Prostate gland (tissue), 2 donors: ENCODE measurements at regions not wholly inside any gene's neighbourhood (a gene's known extent, or its start where the extent isn't known, plus 50 kb on each side); places are given as distances from the start of the nearest gene placed in this dataset.

ENCODE experiments used
- DNase-seq: peaks from one replicate; pipeline ENCODE4 v3.0.0-alpha.2; 2019; ENCODE audit warnings: low spot score
- H3K27ac ChIP-seq, 2 donors: fragments of 200-600 bp; sonication (generic); 2 replicates each; pipeline ENCODE4 v1.5.1; 2017 to 2019
- H3K27me3 ChIP-seq: fragments of 200-600 bp; sonication (generic); replicated peaks from 2 replicates; pipeline ENCODE4 v1.5.1; 2019; ENCODE audit not compliant: insufficient read depth
- H3K36me3 ChIP-seq, 2 donors: fragments of 200-600 bp; sonication (generic); 1 replicate in 1 of 2; 2 replicates in 1 of 2; pipeline versions ENCODE4 v1.5.1 to v1.8.1; 2017 to 2019
- H3K4me1 ChIP-seq: fragments of 200-600 bp; sonication (generic); replicated peaks from 2 replicates; pipeline ENCODE4 v1.5.1; 2019
- H3K4me3 ChIP-seq, 2 donors: fragments of 200-600 bp; sonication (generic); 2 replicates each; pipeline ENCODE4 v1.5.1; 2017 to 2019
- H3K9me3 ChIP-seq: fragments of 200-600 bp; sonication (generic); 2 replicates; pipeline ENCODE4 v1.5.1; 2017
- POLR2A ChIP-seq: fragments of 450-650 bp; IDR thresholded peaks from one replicate; pipeline ENCODE4 v1.6.1; 2016; ENCODE audit warnings: antibody characterized with exemption, mild to moderate bottlenecking
- POLR2AphosphoS5 ChIP-seq: sonication (generic); formaldehyde crosslinking; IDR thresholded peaks from one replicate; pipeline ENCODE4 v1.6.1; 2017; ENCODE audit warnings: antibody characterized with exemption
- whole genome bisulfite sequencing: methylation state at CpG from one replicate; pipeline ENCODE4 v1.1.5; 2018; 5-methylcytosine and 5-hydroxymethylcytosine counted together
- intact Hi-C: fragments of 100-400 bp; cut with DNase I; formaldehyde crosslinking; loops from one replicate; pipeline ENCODE4 v1.14.2; 2022
- TF ChIP-seq, protein P1 (sequence below), 4 experiments: fragments of 200-600 bp in 2 of 4; fragments of 450-650 bp in 2 of 4; sonication (generic) in 2 of 4; IDR thresholded peaks; 1 replicate in 3 of 4; 2 replicates in 1 of 4; pipeline ENCODE4 v1.5.1; 2016 to 2019; ENCODE audit warnings: antibody characterized with exemption in 4 of 4, mild to moderate bottlenecking in 2 of 4, moderate library complexity in 2 of 4

- H3K9me3 ChIP-seq: no peaks in the 10 kb centered on the region
- intact Hi-C loops: no loop called here
- DNase-seq: no peak
- no peaks in the 10 kb centered on the region for H3K27me3 ChIP-seq
- no peak overlapping the region for H3K4me3 ChIP-seq
- H3K4me1 ChIP-seq: no peaks in the 10 kb centered on the region
- TF ChIP-seq, protein P1, sequence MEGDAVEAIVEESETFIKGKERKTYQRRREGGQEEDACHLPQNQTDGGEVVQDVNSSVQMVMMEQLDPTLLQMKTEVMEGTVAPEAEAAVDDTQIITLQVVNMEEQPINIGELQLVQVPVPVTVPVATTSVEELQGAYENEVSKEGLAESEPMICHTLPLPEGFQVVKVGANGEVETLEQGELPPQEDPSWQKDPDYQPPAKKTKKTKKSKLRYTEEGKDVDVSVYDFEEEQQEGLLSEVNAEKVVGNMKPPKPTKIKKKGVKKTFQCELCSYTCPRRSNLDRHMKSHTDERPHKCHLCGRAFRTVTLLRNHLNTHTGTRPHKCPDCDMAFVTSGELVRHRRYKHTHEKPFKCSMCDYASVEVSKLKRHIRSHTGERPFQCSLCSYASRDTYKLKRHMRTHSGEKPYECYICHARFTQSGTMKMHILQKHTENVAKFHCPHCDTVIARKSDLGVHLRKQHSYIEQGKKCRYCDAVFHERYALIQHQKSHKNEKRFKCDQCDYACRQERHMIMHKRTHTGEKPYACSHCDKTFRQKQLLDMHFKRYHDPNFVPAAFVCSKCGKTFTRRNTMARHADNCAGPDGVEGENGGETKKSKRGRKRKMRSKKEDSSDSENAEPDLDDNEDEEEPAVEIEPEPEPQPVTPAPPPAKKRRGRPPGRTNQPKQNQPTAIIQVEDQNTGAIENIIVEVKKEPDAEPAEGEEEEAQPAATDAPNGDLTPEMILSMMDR (IDR thresholded peaks at IDR 0.05): no peak
- TF ChIP-seq POLR2AphosphoS5 (no peak), POLR2A (no peak)
- H3K27ac ChIP-seq: no peak overlapping the region
- WGBS: 90% methylated on average over 3 of the region's 3 CpGs
- H3K36me3 ChIP-seq: no peaks in the 10 kb centered on the region
Observed at GRCh38 chr5:174542037-174542436, 182.3 kb upstream of the MSX2 start.

- intact Hi-C loops: no loop called here
- 81% methylated on average over 10 of the region's 10 CpGs for WGBS
- no peak for DNase-seq
- H3K9me3 ChIP-seq: no peaks in the 10 kb centered on the region
- no peaks in the 10 kb centered on the region for H3K27me3 ChIP-seq
- H3K36me3 ChIP-seq: no peaks in the 10 kb centered on the region
- H3K27ac ChIP-seq: no peak overlapping the region
- TF ChIP-seq POLR2A (no peak), POLR2AphosphoS5 (no peak)
- TF ChIP-seq, protein P1 (IDR thresholded peaks at IDR 0.05): no peak
- no peak overlapping the region for H3K4me3 ChIP-seq
- H3K4me1 ChIP-seq: no peaks in the 10 kb centered on the region
Observed at GRCh38 chr5:174542471-174542870, 181.9 kb upstream of the MSX2 start.

GRCh38 chr5:174545926-174546325 lies 178.5 kb upstream of the MSX2 start:
- Histone ChIP-seq H3K4me3 (no peak overlapping the region), H3K27ac (no peak overlapping the region), H3K27me3 (no peaks in the 10 kb centered on the region), H3K36me3 (no peaks in the 10 kb centered on the region), H3K9me3 (no peaks in the 10 kb centered on the region), H3K4me1 (no peaks in the 10 kb centered on the region)
- intact Hi-C loops: no loop called here
- 63% methylated on average over 3 of the region's 3 CpGs for WGBS
- no peak for DNase-seq
- TF ChIP-seq POLR2AphosphoS5: no peak
- no peak for TF ChIP-seq POLR2A
- TF ChIP-seq, protein P1 (IDR thresholded peaks at IDR 0.05): no peak

- TF ChIP-seq, protein P1 (IDR thresholded peaks at IDR 0.05): no peak
- TF ChIP-seq POLR2AphosphoS5 (no peak), POLR2A (no peak)
- Histone ChIP-seq H3K4me3 (no peak overlapping the region), H3K4me1 (no peaks in the 10 kb centered on the region), H3K9me3 (no peaks in the 10 kb centered on the region), H3K36me3 (no peaks in the 10 kb centered on the region), H3K27me3 (no peaks in the 10 kb centered on the region), H3K27ac (no peak overlapping the region)
- intact Hi-C loops: no loop called here
- DNase-seq: no peak
- WGBS: 25% methylated on average over 7 of the region's 7 CpGs
Observed at GRCh38 chr5:174547814-174548213, 176.6 kb upstream of the MSX2 start.

- intact Hi-C loops: no loop called here
- H3K4me1 ChIP-seq: no peaks in the 10 kb centered on the region
- no peak overlapping the region for H3K4me3 ChIP-seq
- DNase-seq: no peak
- H3K27me3 ChIP-seq: no peaks in the 10 kb centered on the region
- 76% methylated on average over 5 of the region's 5 CpGs for WGBS
- no peaks in the 10 kb centered on the region for H3K36me3 ChIP-seq
- no peaks in the 10 kb centered on the region for H3K9me3 ChIP-seq
- no peak for TF ChIP-seq POLR2AphosphoS5
- TF ChIP-seq, protein P1 (IDR thresholded peaks at IDR 0.05): no peak
- TF ChIP-seq POLR2A: no peak
- no peak overlapping the region for H3K27ac ChIP-seq
Observed at GRCh38 chr5:174549254-174549653, 175.1 kb upstream of the MSX2 start.
